AG04450 (cell line): ENCODE measurements at regions not wholly inside any gene's neighbourhood (a gene's known extent, or its start where the extent isn't known, plus 50 kb on each side); places are given as distances from the start of the nearest gene placed in this dataset.

Source experiments
- CTCF ChIA-PET: fragments of 300-600, 350-600 bp; formaldehyde crosslinking; extraction: SDS; loops from one replicate; lab custom pipeline; 2022; ENCODE audit warnings: antibody characterized with exemption, inconsistent platforms; lab: Charles Lee
- POLR2A ChIA-PET: fragments of 350-600 bp; formaldehyde crosslinking; extraction: SDS; loops from one replicate; lab custom pipeline; 2021; ENCODE audit warnings: antibody characterized with exemption, inconsistent platforms; lab: Yijun Ruan, JAX
- DNase-seq: peaks from one replicate; pipeline ENCODE4 v3.0.0-alpha.2; 2011; ENCODE audit warnings: low read depth, low spot score
- H3K27ac ChIP-seq: one replicate; pipeline ENCODE4 v1.5.1; 2012; ENCODE audit warnings: low read depth, low read length, control low read depth
- H3K27me3 ChIP-seq: one replicate; pipeline ENCODE4 v1.6.0; 2012; ENCODE audit warnings: low read length; ENCODE audit not compliant: control insufficient read depth, insufficient read depth
- H3K4me3 ChIP-seq: 2 replicates; pipeline ENCODE4 v1.5.1; 2011; ENCODE audit warnings: mild to moderate bottlenecking, low read depth, low read length, control low read depth
- H3K9me3 ChIP-seq: 2 replicates; pipeline ENCODE4 v1.5.1; 2012; ENCODE audit warnings: low read length; ENCODE audit not compliant: control insufficient read depth, insufficient read depth
- TF ChIP-seq, protein P1 (sequence below): IDR thresholded peaks from 2 replicates; pipeline ENCODE4 v1.5.1; 2011; ENCODE audit warnings: low read depth, low read length, control low read depth, inconsistent platforms

DNA sequence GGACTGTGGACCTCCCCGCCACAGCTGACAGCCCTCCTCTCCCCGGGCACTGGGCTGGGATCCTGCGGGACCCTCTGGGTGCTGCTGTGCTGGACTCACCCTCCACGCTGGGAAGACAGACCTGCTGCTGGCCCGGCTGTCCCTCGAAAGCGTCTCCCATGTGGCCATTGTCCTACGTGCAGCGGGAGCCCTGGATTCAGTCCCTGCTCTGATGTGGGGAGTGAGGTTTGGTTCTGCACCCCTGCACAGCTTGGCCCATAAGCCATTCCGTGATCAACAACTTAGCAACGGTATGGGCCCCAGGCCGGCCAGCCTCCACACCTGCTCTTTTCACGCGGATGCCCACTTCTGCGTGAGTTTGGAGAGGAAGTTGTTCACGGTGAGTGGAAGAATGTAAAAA is 195.2 kb downstream of the TEX29 start:
- Histone ChIP-seq H3K27ac (no peak overlapping the region), H3K4me3 (no peak overlapping the region), H3K9me3 (peaks cover 84% of the 10 kb centered on the region), H3K27me3 (no peaks in the 10 kb centered on the region)
- no peak for DNase-seq
- ChIA-PET POLR2A (no interaction called here), CTCF (no interaction called here)
- TF ChIP-seq, protein P1, sequence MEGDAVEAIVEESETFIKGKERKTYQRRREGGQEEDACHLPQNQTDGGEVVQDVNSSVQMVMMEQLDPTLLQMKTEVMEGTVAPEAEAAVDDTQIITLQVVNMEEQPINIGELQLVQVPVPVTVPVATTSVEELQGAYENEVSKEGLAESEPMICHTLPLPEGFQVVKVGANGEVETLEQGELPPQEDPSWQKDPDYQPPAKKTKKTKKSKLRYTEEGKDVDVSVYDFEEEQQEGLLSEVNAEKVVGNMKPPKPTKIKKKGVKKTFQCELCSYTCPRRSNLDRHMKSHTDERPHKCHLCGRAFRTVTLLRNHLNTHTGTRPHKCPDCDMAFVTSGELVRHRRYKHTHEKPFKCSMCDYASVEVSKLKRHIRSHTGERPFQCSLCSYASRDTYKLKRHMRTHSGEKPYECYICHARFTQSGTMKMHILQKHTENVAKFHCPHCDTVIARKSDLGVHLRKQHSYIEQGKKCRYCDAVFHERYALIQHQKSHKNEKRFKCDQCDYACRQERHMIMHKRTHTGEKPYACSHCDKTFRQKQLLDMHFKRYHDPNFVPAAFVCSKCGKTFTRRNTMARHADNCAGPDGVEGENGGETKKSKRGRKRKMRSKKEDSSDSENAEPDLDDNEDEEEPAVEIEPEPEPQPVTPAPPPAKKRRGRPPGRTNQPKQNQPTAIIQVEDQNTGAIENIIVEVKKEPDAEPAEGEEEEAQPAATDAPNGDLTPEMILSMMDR, result no peak

DNA sequence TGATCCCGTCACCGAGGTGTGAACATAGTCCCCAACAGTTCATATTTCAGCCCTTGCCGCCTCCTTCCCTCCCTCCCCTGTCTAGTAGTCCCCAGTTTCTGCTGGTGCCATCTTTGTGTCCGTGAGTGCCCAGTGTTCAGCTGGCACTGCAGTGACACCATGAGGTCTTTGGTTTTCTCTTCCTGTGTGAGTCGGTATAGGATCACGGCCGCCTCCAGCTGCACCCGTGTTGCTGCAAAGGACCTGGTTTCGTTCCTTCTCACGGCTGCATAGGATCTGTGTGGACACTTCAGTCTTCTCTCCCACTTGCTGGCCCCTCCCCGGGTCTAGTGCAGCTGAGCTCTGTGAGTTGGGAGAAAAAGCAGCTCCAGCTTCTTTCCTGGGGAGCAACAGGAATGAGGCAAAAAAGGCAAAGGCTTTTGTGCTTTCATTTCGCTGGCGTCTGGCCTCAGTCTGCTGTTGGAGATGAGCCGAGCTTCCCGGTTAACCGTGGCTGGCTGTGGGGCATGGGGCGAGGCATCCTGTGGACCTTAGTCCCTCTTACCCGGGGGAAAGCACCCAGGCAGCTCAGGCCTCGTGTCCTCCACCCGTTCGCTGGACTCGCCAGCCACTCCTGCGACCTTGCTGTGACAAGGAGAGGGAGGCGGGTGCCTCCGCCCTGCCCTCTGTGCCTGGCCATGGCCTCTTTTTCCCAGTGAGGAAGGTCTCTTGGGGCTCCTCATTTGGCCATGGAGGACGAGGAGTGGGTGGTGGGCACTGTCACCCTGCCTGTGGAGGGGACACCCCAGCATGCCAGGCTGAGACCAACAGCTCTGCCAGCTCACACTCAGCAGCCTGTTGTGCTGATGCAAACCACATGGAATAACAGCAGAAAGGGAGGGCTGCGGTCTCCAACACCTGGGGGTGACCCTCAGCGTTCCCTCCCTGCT is 196.5 kb downstream of the TEX29 start:
- no peaks in the 10 kb centered on the region for H3K27me3 ChIP-seq
- no peak for DNase-seq
- peaks cover 84% of the 10 kb centered on the region for H3K9me3 ChIP-seq
- TF ChIP-seq, protein P1, result no peak
- ChIA-PET POLR2A (no interaction called here), CTCF (no interaction called here)
- no peak overlapping the region for H3K4me3 ChIP-seq
- no peak overlapping the region for H3K27ac ChIP-seq

DNA sequence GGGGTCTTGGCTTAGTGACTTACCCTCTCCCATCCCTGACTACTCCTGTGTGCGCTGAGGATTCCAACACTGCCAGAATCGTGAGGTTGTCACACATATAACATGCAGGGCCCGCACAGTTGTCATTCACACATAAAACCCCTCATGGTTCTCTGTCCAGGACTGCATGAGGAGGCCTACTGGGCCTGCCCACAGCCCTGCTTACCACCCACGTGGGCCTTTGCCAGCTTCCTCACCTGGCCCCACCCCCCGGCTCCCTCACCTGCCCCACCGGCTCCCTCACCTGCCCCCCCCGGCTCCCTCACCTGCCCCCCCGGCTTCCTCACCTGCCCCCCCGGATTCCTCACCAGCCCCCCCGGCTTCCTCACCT is 197.2 kb downstream of the TEX29 start:
- DNase-seq, result no peak
- POLR2A ChIA-PET, result no interaction called here
- Histone ChIP-seq H3K9me3 (peaks cover 84% of the 10 kb centered on the region), H3K27ac (no peak overlapping the region), H3K4me3 (no peak overlapping the region), H3K27me3 (no peaks in the 10 kb centered on the region)
- TF ChIP-seq, protein P1, result no peak
- CTCF ChIA-PET, result no interaction called here

DNA sequence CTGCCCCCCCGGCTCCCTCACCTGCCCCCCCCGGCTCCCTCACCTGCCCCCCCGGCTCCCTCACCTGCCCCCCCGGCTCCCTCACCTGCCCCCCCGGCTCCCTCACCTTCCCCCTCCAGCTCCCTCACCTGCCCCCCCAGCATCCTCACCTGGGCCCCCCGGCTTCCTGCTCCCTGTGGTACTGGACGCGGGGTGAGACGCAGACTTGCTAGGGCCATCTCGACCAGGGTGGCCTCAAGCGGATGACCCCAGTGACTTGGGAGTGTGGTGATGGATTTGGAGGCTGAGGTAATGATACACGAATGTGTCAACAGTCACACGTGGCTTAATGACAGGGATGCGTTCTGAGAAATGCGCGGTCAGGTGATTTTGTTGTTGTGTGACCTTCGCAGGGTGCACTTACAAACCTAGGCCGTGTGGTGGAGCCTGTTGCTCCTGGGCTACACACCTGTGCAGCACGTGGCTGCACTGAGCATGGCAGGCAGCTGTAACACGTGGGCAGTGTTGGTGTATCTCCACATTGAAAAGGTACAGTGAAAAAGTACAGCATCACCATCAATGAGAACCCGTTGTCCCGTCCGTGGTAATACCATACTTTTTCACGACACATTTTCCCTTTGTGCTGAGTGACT is 197.8 kb downstream of the TEX29 start:
- Histone ChIP-seq H3K27ac (no peak overlapping the region), H3K4me3 (no peak overlapping the region), H3K27me3 (no peaks in the 10 kb centered on the region), H3K9me3 (peaks cover 82% of the 10 kb centered on the region)
- ChIA-PET POLR2A (no interaction called here), CTCF (no interaction called here)
- no peak for DNase-seq
- TF ChIP-seq, protein P1, result no peak

DNA sequence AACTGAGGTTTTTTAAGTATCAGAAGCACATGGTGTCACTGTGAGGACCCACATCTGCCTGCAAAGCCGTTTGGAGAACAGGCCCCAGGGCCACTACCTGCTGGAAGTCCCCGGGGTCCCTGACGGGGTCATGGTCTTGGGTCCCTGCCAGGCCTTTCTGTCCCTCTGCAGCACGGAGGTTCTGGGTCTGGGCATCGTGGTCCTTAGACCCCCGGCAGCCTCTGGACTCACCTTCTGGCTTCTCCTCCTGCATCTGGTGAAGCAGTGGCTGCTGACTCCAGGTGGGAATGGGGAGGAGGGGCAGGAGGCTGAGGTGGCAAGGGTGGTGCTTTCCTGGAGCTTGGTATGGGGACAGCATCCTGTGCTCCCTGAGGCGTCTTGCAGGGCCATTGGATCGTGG is 198.6 kb downstream of the TEX29 start:
- Histone ChIP-seq H3K27me3 (no peaks in the 10 kb centered on the region), H3K4me3 (no peak overlapping the region), H3K9me3 (peaks cover 78% of the 10 kb centered on the region), H3K27ac (no peak overlapping the region)
- DNase-seq, result no peak
- TF ChIP-seq, protein P1, result no peak
- CTCF ChIA-PET, result no interaction called here
- POLR2A ChIA-PET, result no interaction called here
